Caco-2 (cell line): ENCODE measurements at regions not wholly inside any gene's neighbourhood (a gene's known extent, or its start where the extent isn't known, plus 50 kb on each side); places are given as distances from the start of the nearest gene placed in this dataset.
"Not testable (repeated sequence)": the region's sequence is repeated elsewhere in the genome, so short reads cannot be mapped to it uniquely, and the experiment has no call there.

Experiments used
- BruUV-seq: library from RNA; stranded (reverse); fragments of 400-500 nt; replicated peaks from 2 replicates; lab custom pipeline; 2021; lab: Mats Ljungman, UMichigan
- CTCF ChIA-PET: fragments of 300-600 bp; sonication (Branson Sonifier 250); formaldehyde crosslinking; loops from one replicate; lab custom pipeline; 2022; ENCODE audit warnings: antibody characterized with exemption; lab: Charles Lee
- POLR2A ChIA-PET: fragments of 300-600 bp; sonication (Branson Sonifier 250); formaldehyde crosslinking; loops from one replicate; lab custom pipeline; 2022; ENCODE audit warnings: antibody characterized with exemption; lab: Charles Lee
- DNase-seq, 2 experiments: peaks; one replicate each; pipeline versions ENCODE4 v3.0.0 to v3.0.0-alpha.2; 2020 to 2022
- H3K27me3 ChIP-seq: replicated peaks from 2 replicates; pipeline ENCODE4 v1.6.0; 2011; ENCODE audit warnings: low read length; ENCODE audit not compliant: control insufficient read depth, insufficient read depth
- H3K36me3 ChIP-seq: 2 replicates; pipeline ENCODE4 v1.5.1; 2011; ENCODE audit warnings: low read length; ENCODE audit not compliant: control insufficient read depth, insufficient read depth
- H3K4me1 ChIP-seq: fragments of 250-450 bp; sonication (Bioruptor Pico); 2 replicates; pipeline ENCODE4 v1.5.1; 2020; ENCODE audit warnings: mild to moderate bottlenecking
- H3K4me3 ChIP-seq: 2 replicates; pipeline ENCODE4 v1.5.1; 2011; ENCODE audit warnings: low read depth, mild to moderate bottlenecking, control low read depth, low read length
- H3K9me3 ChIP-seq: fragments of 250-450 bp; sonication (Bioruptor Pico); 2 replicates; pipeline ENCODE4 v1.5.1; 2020; ENCODE audit warnings: mild to moderate bottlenecking, moderate library complexity
- H3K27ac Mint-ChIP-seq: one replicate; pipeline ENCODE4 v1.8.0; 2022; ENCODE audit warnings: mixed read lengths; ENCODE audit not compliant: unreplicated experiment
- H3K27me3 Mint-ChIP-seq: one replicate; pipeline ENCODE4 v1.8.0; 2022; ENCODE audit warnings: mixed read lengths; ENCODE audit not compliant: insufficient read depth, unreplicated experiment
- H3K36me3 Mint-ChIP-seq: one replicate; pipeline ENCODE4 v1.8.0; 2022; ENCODE audit warnings: mild to moderate bottlenecking, mixed read lengths; ENCODE audit not compliant: insufficient read depth, unreplicated experiment
- H3K4me1 Mint-ChIP-seq: one replicate; pipeline ENCODE4 v1.8.0; 2022; ENCODE audit warnings: low read depth, mixed read lengths; ENCODE audit not compliant: unreplicated experiment
- H3K4me3 Mint-ChIP-seq: one replicate; pipeline ENCODE4 v1.8.0; 2022; ENCODE audit warnings: mild to moderate bottlenecking, moderate library complexity, mixed read lengths; ENCODE audit not compliant: unreplicated experiment
- H3K9me3 Mint-ChIP-seq: one replicate; pipeline ENCODE4 v1.8.0; 2022; ENCODE audit warnings: mixed read lengths; ENCODE audit not compliant: unreplicated experiment
- intact Hi-C: fragments of 100-400 bp; cut with micrococcal nuclease; formaldehyde crosslinking; loops from one replicate; pipeline ENCODE4 v1.10.0; 2022; ENCODE audit not compliant: unreplicated experiment
- TF ChIP-seq, protein P1 (sequence below), 2 experiments: fragments of 200-600 bp in 1 of 2; IDR thresholded peaks; 1 replicate in 1 of 2; 2 replicates in 1 of 2; pipeline versions ENCODE4 v1.5.1 to v1.8.0; 2011 to 2022; ENCODE audit warnings: antibody characterized with exemption in 1 of 2, control low read depth in 1 of 2, inconsistent platforms in 1 of 2, low read depth in 1 of 2, low read length in 1 of 2, mild to moderate bottlenecking in 1 of 2, moderate library complexity in 1 of 2; ENCODE audit not compliant: insufficient read depth in 1 of 2, severe bottlenecking in 1 of 2, unreplicated experiment in 1 of 2

DNA sequence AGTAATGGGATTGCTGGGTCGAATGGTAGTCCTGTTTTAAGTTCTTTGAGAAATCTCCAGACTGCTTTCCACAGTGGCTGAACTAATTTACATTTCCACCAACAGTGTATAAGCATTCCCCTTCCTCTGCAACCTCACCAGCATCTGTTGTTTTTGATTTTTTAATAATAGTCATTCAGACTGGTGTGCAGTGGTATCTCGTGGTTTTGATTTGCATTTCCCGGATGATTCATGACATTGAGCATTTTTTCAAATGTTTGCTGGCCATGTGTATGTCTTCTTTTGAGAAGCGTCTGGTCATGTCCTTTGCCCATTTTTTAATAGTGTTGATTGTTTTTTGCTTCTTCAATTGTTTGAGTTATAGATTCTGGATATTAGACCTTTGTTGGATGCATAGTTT, 98.0 kb downstream of the MRPL57 start:
- H3K4me1 Mint-ChIP-seq, BruUV-seq, DNase-seq, H3K9me3 ChIP-seq, POLR2A ChIA-PET, CTCF ChIA-PET, H3K27me3 ChIP-seq, H3K36me3 ChIP-seq, H3K4me3 Mint-ChIP-seq, H3K36me3 Mint-ChIP-seq, intact Hi-C loops, H3K27ac Mint-ChIP-seq, H3K9me3 Mint-ChIP-seq, H3K4me1 ChIP-seq, H3K4me3 ChIP-seq: not testable (repeated sequence)
- peaks cover 11% of the 10 kb centered on the region for H3K27me3 Mint-ChIP-seq

DNA sequence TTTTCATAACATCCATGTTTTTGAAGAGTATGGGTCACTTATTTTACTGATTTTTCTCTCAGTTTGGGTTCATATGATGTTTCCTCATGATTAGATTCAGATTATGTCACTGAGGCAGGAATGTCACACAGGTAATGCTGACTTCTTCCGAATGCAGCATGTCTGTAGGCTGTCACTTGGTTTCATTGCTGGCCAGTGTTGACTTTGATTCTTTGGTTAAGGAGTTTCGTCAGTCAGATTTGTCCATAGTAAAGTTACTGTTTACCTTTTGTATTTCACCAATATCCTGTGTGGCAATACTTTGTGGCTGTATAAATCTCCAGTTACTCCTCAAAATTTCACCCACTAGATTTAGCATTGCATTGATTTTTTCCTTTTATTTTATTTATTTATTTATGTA, 105.6 kb downstream of the MRPL57 start:
- ChIA-PET CTCF (no interaction called here), POLR2A (no interaction called here)
- TF ChIP-seq, protein P1, sequence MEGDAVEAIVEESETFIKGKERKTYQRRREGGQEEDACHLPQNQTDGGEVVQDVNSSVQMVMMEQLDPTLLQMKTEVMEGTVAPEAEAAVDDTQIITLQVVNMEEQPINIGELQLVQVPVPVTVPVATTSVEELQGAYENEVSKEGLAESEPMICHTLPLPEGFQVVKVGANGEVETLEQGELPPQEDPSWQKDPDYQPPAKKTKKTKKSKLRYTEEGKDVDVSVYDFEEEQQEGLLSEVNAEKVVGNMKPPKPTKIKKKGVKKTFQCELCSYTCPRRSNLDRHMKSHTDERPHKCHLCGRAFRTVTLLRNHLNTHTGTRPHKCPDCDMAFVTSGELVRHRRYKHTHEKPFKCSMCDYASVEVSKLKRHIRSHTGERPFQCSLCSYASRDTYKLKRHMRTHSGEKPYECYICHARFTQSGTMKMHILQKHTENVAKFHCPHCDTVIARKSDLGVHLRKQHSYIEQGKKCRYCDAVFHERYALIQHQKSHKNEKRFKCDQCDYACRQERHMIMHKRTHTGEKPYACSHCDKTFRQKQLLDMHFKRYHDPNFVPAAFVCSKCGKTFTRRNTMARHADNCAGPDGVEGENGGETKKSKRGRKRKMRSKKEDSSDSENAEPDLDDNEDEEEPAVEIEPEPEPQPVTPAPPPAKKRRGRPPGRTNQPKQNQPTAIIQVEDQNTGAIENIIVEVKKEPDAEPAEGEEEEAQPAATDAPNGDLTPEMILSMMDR (IDR thresholded peaks at IDR 0.05; ENCODE audit: insufficient read depth in 1 of 2, low read depth in 1 of 2, low read length in 1 of 2, severe bottlenecking in 1 of 2, unreplicated experiment in 1 of 2): no peak
- Mint-ChIP-seq H3K4me1 (no peaks in the 10 kb centered on the region), H3K4me3 (no peak overlapping the region), H3K9me3 (no peaks in the 10 kb centered on the region), H3K36me3 (no peaks in the 10 kb centered on the region), H3K27ac (no peak overlapping the region), H3K27me3 (peaks cover 11% of the 10 kb centered on the region)
- no TSS peak for BruUV-seq
- H3K9me3 ChIP-seq: no peaks in the 10 kb centered on the region
- no peaks in the 10 kb centered on the region for H3K36me3 ChIP-seq
- no peaks in the 10 kb centered on the region for H3K4me1 ChIP-seq
- no peaks in the 10 kb centered on the region for H3K27me3 ChIP-seq
- no peak overlapping the region for H3K4me3 ChIP-seq
- intact Hi-C loops: no loop called here
- no peak for DNase-seq

DNA sequence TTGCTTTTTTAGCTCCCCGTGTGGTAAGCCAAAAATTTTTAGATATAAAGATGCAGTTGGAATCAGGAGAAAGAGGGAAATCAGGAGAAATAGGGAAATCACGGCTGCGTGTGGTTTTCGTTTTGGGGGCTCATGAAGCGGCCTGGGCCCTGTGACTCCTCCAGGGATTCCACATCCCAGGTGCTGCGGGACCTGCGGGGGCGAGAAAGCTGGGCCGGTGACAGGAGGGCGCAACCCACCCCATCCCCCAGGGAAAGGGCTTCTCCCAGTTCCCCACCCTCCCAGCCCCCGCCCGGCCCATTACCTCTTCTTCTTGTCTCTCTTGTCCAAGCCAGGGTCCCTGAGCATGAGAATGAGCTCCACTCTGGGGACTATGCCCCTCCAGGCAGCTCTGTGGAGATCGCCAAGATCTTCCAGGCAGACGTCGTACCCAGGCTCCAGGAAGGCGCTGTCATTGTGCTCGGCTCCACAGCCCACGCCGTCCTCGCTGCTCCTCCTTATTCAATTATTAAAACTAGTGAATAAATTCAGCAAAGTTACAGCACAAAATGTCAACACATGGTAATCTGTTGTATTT, 111.0 kb downstream of the MRPL57 start:
- Mint-ChIP-seq H3K4me3 (no peak overlapping the region), H3K27ac (no peak overlapping the region), H3K4me1 (no peaks in the 10 kb centered on the region), H3K9me3 (no peaks in the 10 kb centered on the region), H3K36me3 (no peaks in the 10 kb centered on the region), H3K27me3 (peaks cover 3% of the 10 kb centered on the region)
- BruUV-seq: no TSS peak
- no peaks in the 10 kb centered on the region for H3K36me3 ChIP-seq
- no peak for DNase-seq
- intact Hi-C loops: no loop called here
- POLR2A ChIA-PET: no interaction called here
- H3K9me3 ChIP-seq: no peaks in the 10 kb centered on the region
- no peak overlapping the region for H3K4me3 ChIP-seq
- CTCF ChIA-PET: no interaction called here
- no peaks in the 10 kb centered on the region for H3K27me3 ChIP-seq
- no peaks in the 10 kb centered on the region for H3K4me1 ChIP-seq
- TF ChIP-seq, protein P1 (IDR thresholded peaks at IDR 0.05; ENCODE audit: insufficient read depth in 1 of 2, low read depth in 1 of 2, low read length in 1 of 2, severe bottlenecking in 1 of 2, unreplicated experiment in 1 of 2): no peak

DNA sequence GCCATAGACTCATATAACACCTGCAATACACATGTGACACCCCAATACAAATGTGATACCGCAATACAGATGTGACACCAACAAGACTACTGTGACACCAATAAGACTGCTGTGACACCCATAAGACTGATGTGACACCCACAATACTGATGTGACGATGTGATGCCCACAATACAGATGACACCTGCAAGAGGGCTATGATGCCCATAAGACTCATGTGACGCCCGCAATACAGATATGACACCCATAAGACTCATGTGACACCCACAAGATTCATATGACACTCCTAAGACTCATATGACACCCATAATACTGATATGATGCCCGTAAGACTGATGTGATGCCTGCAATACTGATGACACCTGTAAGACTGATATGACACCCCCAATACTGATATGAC, 113.0 kb downstream of the MRPL57 start:
- no peaks in the 10 kb centered on the region for H3K36me3 Mint-ChIP-seq
- no peaks in the 10 kb centered on the region for H3K36me3 ChIP-seq
- no peak overlapping the region for H3K4me3 Mint-ChIP-seq
- no peaks in the 10 kb centered on the region for H3K27me3 ChIP-seq
- no peaks in the 10 kb centered on the region for H3K9me3 ChIP-seq
- peaks cover 3% of the 10 kb centered on the region for H3K27me3 Mint-ChIP-seq
- no peak for DNase-seq
- no peaks in the 10 kb centered on the region for H3K4me1 Mint-ChIP-seq
- TF ChIP-seq, protein P1 (IDR thresholded peaks at IDR 0.05; ENCODE audit: insufficient read depth in 1 of 2, low read depth in 1 of 2, low read length in 1 of 2, severe bottlenecking in 1 of 2, unreplicated experiment in 1 of 2): no peak
- CTCF ChIA-PET: no interaction called here
- no peaks in the 10 kb centered on the region for H3K4me1 ChIP-seq
- POLR2A ChIA-PET: no interaction called here
- H3K9me3 Mint-ChIP-seq: no peaks in the 10 kb centered on the region
- no peak overlapping the region for H3K4me3 ChIP-seq
- H3K27ac Mint-ChIP-seq: no peak overlapping the region
- BruUV-seq: no TSS peak
- intact Hi-C loops: no loop called here

DNA sequence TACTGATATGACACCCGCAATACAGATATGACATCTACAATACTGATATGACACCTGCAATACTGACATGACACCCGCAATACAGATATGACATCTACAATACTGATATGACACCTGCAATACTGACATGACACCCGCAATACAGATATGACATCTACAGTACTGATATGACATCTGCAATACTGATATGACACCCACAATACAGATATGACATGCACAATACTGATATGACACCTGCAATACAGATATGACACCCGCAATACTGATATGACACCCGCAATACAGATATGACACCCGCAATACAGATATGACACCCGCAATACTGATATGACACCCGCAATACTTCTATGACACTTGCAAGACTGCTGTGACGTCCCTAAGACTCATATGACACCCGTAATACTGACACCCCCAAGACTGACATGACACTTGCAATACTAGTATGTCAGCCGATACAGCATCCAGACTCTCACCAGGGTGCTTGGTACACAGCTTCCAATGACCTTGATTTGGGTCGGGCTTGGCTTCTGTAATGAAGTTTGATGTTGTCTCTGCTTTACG, 114.1 kb downstream of the MRPL57 start:
- H3K4me1 Mint-ChIP-seq, H3K36me3 Mint-ChIP-seq, H3K4me3 Mint-ChIP-seq, H3K27ac Mint-ChIP-seq, H3K27me3 Mint-ChIP-seq, H3K4me1 ChIP-seq, H3K9me3 ChIP-seq, H3K4me3 ChIP-seq, POLR2A ChIA-PET, BruUV-seq, DNase-seq, H3K36me3 ChIP-seq, H3K9me3 Mint-ChIP-seq, H3K27me3 ChIP-seq, CTCF ChIA-PET: not testable (repeated sequence)
- intact Hi-C loops: loop anchor here (10.0 kb wide), 1 partner anchor 94 kb away; no protein-coding TSS in a partner anchor
